ENCODE measurements at regions not wholly inside any gene's neighbourhood (a gene's known extent, or its start where the extent isn't known, plus 50 kb on each side); places are given as distances from the start of the nearest gene placed in this dataset.

DNA sequence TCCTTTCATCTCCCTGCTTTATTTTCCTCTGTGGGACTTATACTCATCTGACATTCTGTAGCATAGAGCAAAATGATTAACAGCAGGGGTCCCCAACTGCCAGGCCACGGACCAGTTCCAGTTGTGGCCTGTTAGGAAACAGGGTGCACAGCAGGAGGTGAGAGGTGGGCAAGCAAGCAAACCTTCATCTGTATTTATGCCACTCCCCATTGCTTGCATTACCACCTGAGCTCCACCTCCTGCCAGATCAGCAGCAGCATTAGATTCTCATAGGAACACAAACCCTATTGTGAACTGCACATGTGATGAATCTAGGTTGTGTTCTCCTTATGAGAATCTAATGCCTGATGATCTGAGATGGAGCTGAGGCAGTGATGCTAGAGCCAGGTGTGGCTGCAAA lies 130.5 kb upstream of the SLC24A3 start:
- TF ChIP-seq EZH2 (IDR thresholded peaks at IDR 0.05) (no peak), POLR2AphosphoS5 (IDR thresholded peaks at IDR 0.05; ENCODE audit: borderline replicate concordance, low read depth, low read length) (no peak), FOXP2 (optimal IDR thresholded peaks at IDR 0.05; ENCODE audit: control extremely low read depth, extremely low read length, insufficient read depth) (no peak)
